HCT116 (cell line): ENCODE measurements at regions not wholly inside any gene's neighbourhood (a gene's known extent, or its start where the extent isn't known, plus 50 kb on each side); places are given as distances from the start of the nearest gene placed in this dataset.

Source experiments
- ATAC-seq: fragments of 200-7000 bp; cut with Tn5 transposase; 2 replicates; pipeline ENCODE4 v1.9.1; 2020; ENCODE audit warnings: mild to moderate bottlenecking, moderate library complexity
- BruUV-seq: library from RNA; stranded (reverse); fragments of 400-500 nt; replicated peaks from 2 replicates; lab custom pipeline; 2021; lab: Mats Ljungman, UMichigan
- CTCF ChIA-PET: fragments of 300-600 bp; sonication (Branson Sonifier 250); formaldehyde crosslinking; loops from one replicate; lab custom pipeline; 2021; ENCODE audit warnings: antibody characterized with exemption; lab: Charles Lee
- POLR2A ChIA-PET: fragments of 300-600, 350-600 bp; sonication (Branson Sonifier 250); formaldehyde crosslinking; loops from one replicate; lab custom pipeline; 2021; ENCODE audit warnings: antibody characterized with exemption; lab: Charles Lee
- RAD21 ChIA-PET, 2 experiments: fragments of 300-600 bp; sonication (Branson Sonifier 250); formaldehyde crosslinking; loops; one replicate each; lab custom pipeline; 2023; ENCODE audit warnings: low total read pairs in 2 of 2; ENCODE audit not compliant: uncharacterized antibody in 2 of 2, unreplicated experiment in 2 of 2, low non-redundant PET in 1 of 2; lab: Charles Lee
- DNase-seq: peaks from one replicate; pipeline ENCODE4 v3.0.0-alpha.2; 2010; ENCODE audit warnings: low read depth, low spot score
- H2AFZ ChIP-seq: fragments of 200-600 bp; shearing (Covaris generic), sonication (generic); 2 replicates; pipeline ENCODE4 v1.6.1; 2017; ENCODE audit warnings: low read depth, mixed run types, mixed read lengths, antibody characterized with exemption, low read length; ENCODE audit not compliant: poor library complexity, severe bottlenecking
- H3K27ac ChIP-seq: 2 replicates; pipeline ENCODE4 v1.5.1; 2012; ENCODE audit warnings: low read depth, low read length
- H3K27me3 ChIP-seq: fragments of 200-600 bp; sonication (generic); 2 replicates; pipeline ENCODE4 v1.6.1; 2016; ENCODE audit warnings: mixed run types, low read length, mixed read lengths; ENCODE audit not compliant: insufficient read depth
- H3K36me3 ChIP-seq, 2 experiments: fragments of 200-500 bp in 1 of 2; fragments of 200-600 bp in 1 of 2; sonication (Bioruptor generic) in 1 of 2; sonication (generic) in 1 of 2; 2 replicates each; pipeline versions ENCODE4 v1.5.1 to v1.6.1; 2014 to 2016; ENCODE audit warnings: low read length in 2 of 2, inconsistent platforms in 1 of 2, mixed read lengths in 1 of 2, mixed run types in 1 of 2; ENCODE audit not compliant: insufficient read depth in 2 of 2, control insufficient read depth in 1 of 2
- H3K4me1 ChIP-seq, 2 experiments: fragments of 200-600 bp in 1 of 2; sonication (generic) in 1 of 2; 2 replicates each; pipeline versions ENCODE4 v1.5.1 to v1.6.1; 2012 to 2017; ENCODE audit warnings: low read length in 2 of 2, inconsistent platforms in 1 of 2, mild to moderate bottlenecking in 1 of 2, mixed read lengths in 1 of 2, mixed run types in 1 of 2, moderate library complexity in 1 of 2; ENCODE audit not compliant: insufficient read depth in 2 of 2, control insufficient read depth in 1 of 2
- H3K4me2 ChIP-seq: fragments of 200-600 bp; sonication (generic); 2 replicates; pipeline ENCODE4 v1.6.1; 2017; ENCODE audit warnings: mixed run types, low read length, mixed read lengths
- H3K4me3 ChIP-seq, 2 experiments: fragments of 200-600 bp in 1 of 2; sonication (generic) in 1 of 2; replicated peaks in 1 of 2; 2 replicates each; pipeline ENCODE4 v1.5.1; 2011 to 2016; ENCODE audit warnings: low read length in 2 of 2, control low read depth in 1 of 2, low read depth in 1 of 2, mild to moderate bottlenecking in 1 of 2, mixed read lengths in 1 of 2, mixed run types in 1 of 2
- H3K79me2 ChIP-seq: fragments of 200-600 bp; sonication (generic); 2 replicates; pipeline ENCODE4 v1.6.1; 2017; ENCODE audit warnings: mild to moderate bottlenecking, mixed run types, low read length, moderate library complexity, mixed read lengths; ENCODE audit not compliant: insufficient read depth
- H3K9ac ChIP-seq: fragments of 200-600 bp; sonication (generic); 2 replicates; pipeline ENCODE4 v1.6.1; 2016; ENCODE audit warnings: low read length, mixed read lengths
- H3K9me2 ChIP-seq: fragments of 200-600 bp; sonication (generic), shearing (Covaris generic); 2 replicates; pipeline ENCODE4 v1.6.1; 2017; ENCODE audit warnings: mixed run types, mild to moderate bottlenecking, moderate library complexity; ENCODE audit not compliant: insufficient read depth
- H3K9me3 ChIP-seq, 2 experiments: fragments of 200-500 bp in 1 of 2; fragments of 200-600 bp in 1 of 2; sonication (Bioruptor generic) in 1 of 2; sonication (generic) in 1 of 2; 2 replicates each; pipeline ENCODE4 v1.6.1; 2014 to 2017; ENCODE audit warnings: low read length in 2 of 2, mixed read lengths in 2 of 2, inconsistent platforms in 1 of 2, low read depth in 1 of 2, mild to moderate bottlenecking in 1 of 2, mixed run types in 1 of 2, moderate library complexity in 1 of 2; ENCODE audit not compliant: control insufficient read depth in 1 of 2, insufficient read depth in 1 of 2
- H4K20me1 ChIP-seq: fragments of 200-600 bp; sonication (generic), shearing (Covaris generic); 2 replicates; pipeline ENCODE4 v1.6.1; 2017; ENCODE audit warnings: mixed run types, mild to moderate bottlenecking, moderate library complexity; ENCODE audit not compliant: insufficient read depth
- CBX3 ChIP-seq: IDR thresholded peaks from 2 replicates; pipeline ENCODE4 v1.6.1; 2012; ENCODE audit warnings: low read depth
- CEBPB ChIP-seq: IDR thresholded peaks from 2 replicates; pipeline ENCODE4 v1.6.1; 2012; ENCODE audit warnings: low read depth
- EGR1 ChIP-seq: IDR thresholded peaks from 2 replicates; pipeline ENCODE4 v1.6.1; 2012; ENCODE audit warnings: low read depth
- ELF1 ChIP-seq: IDR thresholded peaks from 2 replicates; pipeline ENCODE4 v1.6.1; 2012; ENCODE audit warnings: low read depth, borderline replicate concordance
- EZH2 ChIP-seq: fragments of 200-600 bp; sonication (generic); IDR thresholded peaks from 2 replicates; pipeline ENCODE4 v1.6.1; 2017; ENCODE audit warnings: antibody characterized with exemption, mixed run types
- JUND ChIP-seq: IDR thresholded peaks from 2 replicates; pipeline ENCODE4 v1.6.1; 2012
- POLR2A ChIP-seq: IDR thresholded peaks from 2 replicates; pipeline ENCODE4 v1.7.0; 2011; ENCODE audit warnings: borderline replicate concordance; ENCODE audit not compliant: insufficient read depth, insufficient read length; ENCODE audit errors: extremely low read depth
- POLR2AphosphoS5 ChIP-seq: IDR thresholded peaks from 2 replicates; pipeline ENCODE4 v1.6.1; 2011; ENCODE audit warnings: mild to moderate bottlenecking, low read depth, low read length, moderate library complexity
- RAD21 ChIP-seq: IDR thresholded peaks from 2 replicates; pipeline ENCODE4 v1.6.1; 2012; ENCODE audit warnings: low read depth, mild to moderate bottlenecking
- SIN3A ChIP-seq: IDR thresholded peaks from 2 replicates; pipeline ENCODE4 v1.6.1; 2012; ENCODE audit warnings: low read depth
- SP1 ChIP-seq: IDR thresholded peaks from 2 replicates; pipeline ENCODE4 v1.6.1; 2012; ENCODE audit warnings: low read depth
- SRF ChIP-seq: IDR thresholded peaks from 2 replicates; pipeline ENCODE4 v1.6.1; 2012; ENCODE audit warnings: low read depth
- TCF7L2 ChIP-seq: IDR thresholded peaks from 2 replicates; pipeline ENCODE4 v1.7.0; 2011; ENCODE audit warnings: borderline replicate concordance, inconsistent platforms; ENCODE audit not compliant: insufficient read depth, insufficient read length; ENCODE audit errors: extremely low read depth
- YY1 ChIP-seq: IDR thresholded peaks from 2 replicates; pipeline ENCODE4 v1.6.1; 2011; ENCODE audit warnings: low read length, low read depth, moderate library complexity, mild to moderate bottlenecking; ENCODE audit not compliant: insufficient replicate concordance; ENCODE audit errors: extremely low read depth
- intact Hi-C: fragments of 100-400 bp; cut with micrococcal nuclease; formaldehyde crosslinking; loops from 2 replicates; pipeline ENCODE4 v1.10.0; 2022
- TF ChIP-seq, protein P1 (sequence below): IDR thresholded peaks from 2 replicates; pipeline ENCODE4 v1.6.1; 2011; ENCODE audit warnings: mild to moderate bottlenecking, low read length, moderate library complexity; ENCODE audit not compliant: insufficient replicate concordance; ENCODE audit errors: extremely low read depth
- TF ChIP-seq, protein P2 (sequence below): IDR thresholded peaks from 2 replicates; pipeline ENCODE4 v1.6.1; 2012
- TF ChIP-seq, protein P3 (sequence below), 3 experiments: fragments of 200-600 bp in 1 of 3; sonication (generic) in 1 of 3; IDR thresholded peaks in 2 of 3; conservative IDR thresholded peaks in 1 of 3; 2 replicates each; pipeline ENCODE4 v1.5.1; 2012 to 2017; ENCODE audit warnings: low read depth in 2 of 3, low read length in 2 of 3, antibody characterized with exemption in 1 of 3, borderline replicate concordance in 1 of 3, control low read depth in 1 of 3, mild to moderate bottlenecking in 1 of 3, mixed read lengths in 1 of 3, mixed run types in 1 of 3, moderate library complexity in 1 of 3; ENCODE audit not compliant: insufficient read depth in 1 of 3
- TF ChIP-seq, protein P4 (sequence below): IDR thresholded peaks from 2 replicates; pipeline ENCODE4 v1.6.1; 2012; ENCODE audit warnings: low read depth

DNA sequence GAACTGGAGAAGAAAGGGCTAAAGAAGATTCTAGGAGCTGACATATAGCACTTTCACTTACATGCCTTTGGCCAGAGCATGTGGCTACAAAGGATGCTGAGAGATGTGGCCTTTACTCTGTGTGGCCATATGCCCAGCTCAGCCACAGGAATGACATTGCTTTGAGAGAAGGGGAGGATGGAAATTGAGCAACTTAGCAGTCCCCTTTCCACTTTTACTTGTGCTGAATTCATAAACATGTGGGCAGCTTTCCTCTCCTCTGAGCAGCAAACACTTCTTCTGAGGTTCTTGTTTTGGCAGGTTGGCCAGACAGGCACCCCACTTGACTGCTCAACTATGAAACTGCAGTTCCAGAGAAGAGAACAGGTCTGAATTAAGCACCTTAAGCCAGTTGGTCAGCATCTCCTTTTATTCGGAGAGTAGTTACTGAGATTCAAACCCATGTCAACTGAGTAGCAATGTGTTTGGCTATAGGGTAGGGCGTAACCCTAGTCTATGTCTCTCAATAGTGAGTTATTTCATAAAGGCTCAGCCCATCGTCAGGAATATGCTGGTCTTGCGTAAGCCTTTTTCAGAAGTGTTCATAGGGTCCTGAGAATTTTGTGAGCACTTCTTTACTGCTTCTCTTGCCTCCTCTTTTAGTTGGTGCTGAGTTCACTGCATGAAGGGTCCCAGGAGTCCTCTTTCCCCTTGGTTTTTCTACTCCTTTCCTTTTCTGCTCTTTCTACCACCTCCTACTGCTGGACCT is 134.5 kb downstream of the PALM2AKAP2 start:
- TF ChIP-seq CBX3, result no peak
- no peak for TF ChIP-seq CEBPB
- TF ChIP-seq, protein P1, sequence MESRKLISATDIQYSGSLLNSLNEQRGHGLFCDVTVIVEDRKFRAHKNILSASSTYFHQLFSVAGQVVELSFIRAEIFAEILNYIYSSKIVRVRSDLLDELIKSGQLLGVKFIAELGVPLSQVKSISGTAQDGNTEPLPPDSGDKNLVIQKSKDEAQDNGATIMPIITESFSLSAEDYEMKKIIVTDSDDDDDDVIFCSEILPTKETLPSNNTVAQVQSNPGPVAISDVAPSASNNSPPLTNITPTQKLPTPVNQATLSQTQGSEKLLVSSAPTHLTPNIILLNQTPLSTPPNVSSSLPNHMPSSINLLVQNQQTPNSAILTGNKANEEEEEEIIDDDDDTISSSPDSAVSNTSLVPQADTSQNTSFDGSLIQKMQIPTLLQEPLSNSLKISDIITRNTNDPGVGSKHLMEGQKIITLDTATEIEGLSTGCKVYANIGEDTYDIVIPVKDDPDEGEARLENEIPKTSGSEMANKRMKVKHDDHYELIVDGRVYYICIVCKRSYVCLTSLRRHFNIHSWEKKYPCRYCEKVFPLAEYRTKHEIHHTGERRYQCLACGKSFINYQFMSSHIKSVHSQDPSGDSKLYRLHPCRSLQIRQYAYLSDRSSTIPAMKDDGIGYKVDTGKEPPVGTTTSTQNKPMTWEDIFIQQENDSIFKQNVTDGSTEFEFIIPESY, result no peak
- TF ChIP-seq POLR2A, result no peak
- TF ChIP-seq, protein P2, sequence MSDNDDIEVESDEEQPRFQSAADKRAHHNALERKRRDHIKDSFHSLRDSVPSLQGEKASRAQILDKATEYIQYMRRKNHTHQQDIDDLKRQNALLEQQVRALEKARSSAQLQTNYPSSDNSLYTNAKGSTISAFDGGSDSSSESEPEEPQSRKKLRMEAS, result no peak
- TF ChIP-seq SIN3A, result no peak
- TF ChIP-seq, protein P3, sequence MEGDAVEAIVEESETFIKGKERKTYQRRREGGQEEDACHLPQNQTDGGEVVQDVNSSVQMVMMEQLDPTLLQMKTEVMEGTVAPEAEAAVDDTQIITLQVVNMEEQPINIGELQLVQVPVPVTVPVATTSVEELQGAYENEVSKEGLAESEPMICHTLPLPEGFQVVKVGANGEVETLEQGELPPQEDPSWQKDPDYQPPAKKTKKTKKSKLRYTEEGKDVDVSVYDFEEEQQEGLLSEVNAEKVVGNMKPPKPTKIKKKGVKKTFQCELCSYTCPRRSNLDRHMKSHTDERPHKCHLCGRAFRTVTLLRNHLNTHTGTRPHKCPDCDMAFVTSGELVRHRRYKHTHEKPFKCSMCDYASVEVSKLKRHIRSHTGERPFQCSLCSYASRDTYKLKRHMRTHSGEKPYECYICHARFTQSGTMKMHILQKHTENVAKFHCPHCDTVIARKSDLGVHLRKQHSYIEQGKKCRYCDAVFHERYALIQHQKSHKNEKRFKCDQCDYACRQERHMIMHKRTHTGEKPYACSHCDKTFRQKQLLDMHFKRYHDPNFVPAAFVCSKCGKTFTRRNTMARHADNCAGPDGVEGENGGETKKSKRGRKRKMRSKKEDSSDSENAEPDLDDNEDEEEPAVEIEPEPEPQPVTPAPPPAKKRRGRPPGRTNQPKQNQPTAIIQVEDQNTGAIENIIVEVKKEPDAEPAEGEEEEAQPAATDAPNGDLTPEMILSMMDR (IDR thresholded peaks at IDR 0.05 in 2 of 3, conservative IDR thresholded peaks at IDR 0.05 in 1 of 3; ENCODE audit: borderline replicate concordance in 1 of 3, insufficient read depth in 1 of 3, low read depth in 2 of 3, low read length in 2 of 3), result no peak
- TF ChIP-seq POLR2AphosphoS5, result no peak
- no peak for TF ChIP-seq RAD21
- no peak for TF ChIP-seq EGR1
- no peak for TF ChIP-seq EZH2
- no peak for TF ChIP-seq JUND
- TF ChIP-seq, protein P4, sequence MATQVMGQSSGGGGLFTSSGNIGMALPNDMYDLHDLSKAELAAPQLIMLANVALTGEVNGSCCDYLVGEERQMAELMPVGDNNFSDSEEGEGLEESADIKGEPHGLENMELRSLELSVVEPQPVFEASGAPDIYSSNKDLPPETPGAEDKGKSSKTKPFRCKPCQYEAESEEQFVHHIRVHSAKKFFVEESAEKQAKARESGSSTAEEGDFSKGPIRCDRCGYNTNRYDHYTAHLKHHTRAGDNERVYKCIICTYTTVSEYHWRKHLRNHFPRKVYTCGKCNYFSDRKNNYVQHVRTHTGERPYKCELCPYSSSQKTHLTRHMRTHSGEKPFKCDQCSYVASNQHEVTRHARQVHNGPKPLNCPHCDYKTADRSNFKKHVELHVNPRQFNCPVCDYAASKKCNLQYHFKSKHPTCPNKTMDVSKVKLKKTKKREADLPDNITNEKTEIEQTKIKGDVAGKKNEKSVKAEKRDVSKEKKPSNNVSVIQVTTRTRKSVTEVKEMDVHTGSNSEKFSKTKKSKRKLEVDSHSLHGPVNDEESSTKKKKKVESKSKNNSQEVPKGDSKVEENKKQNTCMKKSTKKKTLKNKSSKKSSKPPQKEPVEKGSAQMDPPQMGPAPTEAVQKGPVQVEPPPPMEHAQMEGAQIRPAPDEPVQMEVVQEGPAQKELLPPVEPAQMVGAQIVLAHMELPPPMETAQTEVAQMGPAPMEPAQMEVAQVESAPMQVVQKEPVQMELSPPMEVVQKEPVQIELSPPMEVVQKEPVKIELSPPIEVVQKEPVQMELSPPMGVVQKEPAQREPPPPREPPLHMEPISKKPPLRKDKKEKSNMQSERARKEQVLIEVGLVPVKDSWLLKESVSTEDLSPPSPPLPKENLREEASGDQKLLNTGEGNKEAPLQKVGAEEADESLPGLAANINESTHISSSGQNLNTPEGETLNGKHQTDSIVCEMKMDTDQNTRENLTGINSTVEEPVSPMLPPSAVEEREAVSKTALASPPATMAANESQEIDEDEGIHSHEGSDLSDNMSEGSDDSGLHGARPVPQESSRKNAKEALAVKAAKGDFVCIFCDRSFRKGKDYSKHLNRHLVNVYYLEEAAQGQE, result no peak
- TF ChIP-seq ELF1, result no peak
- no peak for TF ChIP-seq TCF7L2
- no peak for TF ChIP-seq SRF
- TF ChIP-seq SP1, result no peak
- no peak for TF ChIP-seq YY1
- TF ChIP-seq, all 23 proteins: peak for 0
- DNase-seq, result no peak
- Histone ChIP-seq H4K20me1 (no peaks in the 10 kb centered on the region), H3K4me3 (no peak overlapping the region), H2AFZ (no peak overlapping the region), H3K36me3 (no peaks in the 10 kb centered on the region), H3K4me1 (peaks cover 9 to 19% of the 10 kb centered on the region in 2 experiments; a peak in 3 of 4 replicates), H3K27ac (no peak overlapping the region), H3K27me3 (no peaks in the 10 kb centered on the region), H3K9ac (no peak overlapping the region), H3K9me3 (no peaks in the 10 kb centered on the region), H3K4me2 (no peak overlapping the region), H3K9me2 (no peaks in the 10 kb centered on the region), H3K79me2 (no peaks in the 10 kb centered on the region)
- POLR2A ChIA-PET, result no interaction called here
- CTCF ChIA-PET, result no interaction called here
- RAD21 ChIA-PET, result no interaction called here
- BruUV-seq, result no TSS peak
- intact Hi-C loops, result no loop called here
- no peak for ATAC-seq
